ENCODE measurements at regions not wholly inside any gene's neighbourhood (a gene's known extent, or its start where the extent isn't known, plus 50 kb on each side); places are given as distances from the start of the nearest gene placed in this dataset.

GRCh38 chr2:12978066-12978835 is 261.5 kb downstream of the TRIB2 start:
- no peak overlapping the region for H3K4me3 ChIP-seq (ENCODE audit: low read depth, low read length)
- TF ChIP-seq CTCF (IDR thresholded peaks at IDR 0.05; ENCODE audit: low read depth, low read length) = no peak

- no peak overlapping the region for H3K4me3 ChIP-seq (ENCODE audit: low read depth, low read length)
- no peak for TF ChIP-seq CTCF (IDR thresholded peaks at IDR 0.05; ENCODE audit: low read depth, low read length)
Measured at GRCh38 chr2:12979066-12979465, 262.3 kb downstream of the TRIB2 start.

GRCh38 chr2:12980817-12981216 is 264.1 kb downstream of the TRIB2 start:
- H3K4me3 ChIP-seq (ENCODE audit: low read depth, low read length) = no peak overlapping the region
- TF ChIP-seq CTCF (IDR thresholded peaks at IDR 0.05; ENCODE audit: low read depth, low read length) = no peak

- no peak overlapping the region for H3K4me3 ChIP-seq (ENCODE audit: low read depth, low read length)
- no peak for TF ChIP-seq CTCF (IDR thresholded peaks at IDR 0.05; ENCODE audit: low read depth, low read length)
Measured at GRCh38 chr2:12982149-12982584, 265.4 kb downstream of the TRIB2 start.

- no peak for TF ChIP-seq CTCF (IDR thresholded peaks at IDR 0.05; ENCODE audit: low read depth, low read length)
- H3K4me3 ChIP-seq (ENCODE audit: low read depth, low read length) = no peak overlapping the region
Measured at GRCh38 chr2:12987246-12987645, 270.5 kb downstream of the TRIB2 start.

- no peak overlapping the region for H3K4me3 ChIP-seq (ENCODE audit: low read depth, low read length)
- TF ChIP-seq CTCF (IDR thresholded peaks at IDR 0.05; ENCODE audit: low read depth, low read length) = no peak
Measured at GRCh38 chr2:12988279-12988678, 271.5 kb downstream of the TRIB2 start.

GRCh38 chr2:12990523-12990922 is 273.8 kb downstream of the TRIB2 start:
- no peak overlapping the region for H3K4me3 ChIP-seq (ENCODE audit: low read depth, low read length)
- TF ChIP-seq CTCF (IDR thresholded peaks at IDR 0.05; ENCODE audit: low read depth, low read length) = no peak
